ENCODE measurements at regions not wholly inside any gene's neighbourhood (a gene's known extent, or its start where the extent isn't known, plus 50 kb on each side); places are given as distances from the start of the nearest gene placed in this dataset.
A peak's percentile ranks its signal among the peaks of the same experiment; 100 is the strongest.

GRCh38 chr1:234924450-234925355 is 203.9 kb downstream of the TOMM20 start:
- no peak overlapping the region for H3K27ac Mint-ChIP-seq
- POLR2A ChIA-PET, result no interaction called here

DNA sequence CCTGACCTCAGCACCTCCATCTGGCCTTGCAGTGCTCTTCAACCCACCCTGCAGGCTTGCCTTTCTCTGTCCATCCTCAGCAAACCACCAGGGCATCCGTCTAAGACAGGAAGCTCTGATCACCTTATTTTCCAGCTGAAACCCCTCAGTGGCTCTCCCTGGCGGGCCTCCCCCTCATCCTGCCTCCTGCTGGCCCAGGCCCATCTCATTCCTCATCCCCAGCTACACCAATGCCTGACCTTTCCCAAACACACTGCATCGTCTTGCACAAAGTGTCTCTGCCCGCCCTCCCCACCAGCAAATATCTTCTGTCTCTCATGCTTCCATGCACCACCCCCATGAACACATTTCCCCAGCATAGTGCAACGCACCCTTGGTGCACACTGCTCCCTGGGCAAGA is 205.0 kb downstream of the TOMM20 start:
- H3K9me3 Mint-ChIP-seq (ENCODE audit: insufficient read depth), result no peaks in the 10 kb centered on the region
- H3K27me3 Mint-ChIP-seq, result no peaks in the 10 kb centered on the region
- no peak for ATAC-seq (ENCODE audit: low read depth)
- Histone ChIP-seq H3K79me2 (ENCODE audit: control insufficient read depth, insufficient read depth, low read length) (no peaks in the 10 kb centered on the region), H2AFZ (ENCODE audit: insufficient read depth, low read depth, low read length, poor library complexity, severe bottlenecking) (no peak overlapping the region), H3K4me3 (ENCODE audit: control extremely low read depth in 1 of 5, extremely low read depth in 1 of 5, insufficient read depth in 1 of 5, low read depth in 2 of 5, low read length in 4 of 5) (no peak overlapping the region), H3K9ac (ENCODE audit: low read length) (no peak overlapping the region), H3K36me3 (replicated peaks in 1 of 2; ENCODE audit: control extremely low read depth in 1 of 2, control insufficient read depth in 1 of 2, extremely low read depth in 1 of 2, insufficient read depth in 2 of 2, low read length in 1 of 2) (no peaks in the 10 kb centered on the region), H3K27me3 (replicated peaks in 1 of 4; ENCODE audit: control extremely low read depth in 1 of 4, control insufficient read depth in 3 of 4, insufficient read depth in 4 of 4, low read length in 3 of 4) (no peaks in the 10 kb centered on the region), H3K9me3 (ENCODE audit: control extremely low read depth in 1 of 3, control insufficient read depth in 2 of 3, insufficient read depth in 1 of 3, low read length in 2 of 3) (peaks cover 0 to 10% (median 3%) of the 10 kb centered on the region in 3 donors), H3K27ac (ENCODE audit: low read length in 2 of 2) (no peak overlapping the region), H3K4me2 (replicated peaks; ENCODE audit: low read depth, low read length, poor library complexity, severe bottlenecking) (no peak overlapping the region), H4K20me1 (ENCODE audit: control insufficient read depth, insufficient read depth, low read length, poor library complexity, severe bottlenecking) (no peaks in the 10 kb centered on the region), H3K4me1 (ENCODE audit: control insufficient read depth in 2 of 2, insufficient read depth in 2 of 2, low read length in 2 of 2) (peaks cover 28 to 38% of the 10 kb centered on the region in 2 donors)
- no peak overlapping the region for H3K27ac Mint-ChIP-seq
- TF ChIP-seq, protein P1, sequence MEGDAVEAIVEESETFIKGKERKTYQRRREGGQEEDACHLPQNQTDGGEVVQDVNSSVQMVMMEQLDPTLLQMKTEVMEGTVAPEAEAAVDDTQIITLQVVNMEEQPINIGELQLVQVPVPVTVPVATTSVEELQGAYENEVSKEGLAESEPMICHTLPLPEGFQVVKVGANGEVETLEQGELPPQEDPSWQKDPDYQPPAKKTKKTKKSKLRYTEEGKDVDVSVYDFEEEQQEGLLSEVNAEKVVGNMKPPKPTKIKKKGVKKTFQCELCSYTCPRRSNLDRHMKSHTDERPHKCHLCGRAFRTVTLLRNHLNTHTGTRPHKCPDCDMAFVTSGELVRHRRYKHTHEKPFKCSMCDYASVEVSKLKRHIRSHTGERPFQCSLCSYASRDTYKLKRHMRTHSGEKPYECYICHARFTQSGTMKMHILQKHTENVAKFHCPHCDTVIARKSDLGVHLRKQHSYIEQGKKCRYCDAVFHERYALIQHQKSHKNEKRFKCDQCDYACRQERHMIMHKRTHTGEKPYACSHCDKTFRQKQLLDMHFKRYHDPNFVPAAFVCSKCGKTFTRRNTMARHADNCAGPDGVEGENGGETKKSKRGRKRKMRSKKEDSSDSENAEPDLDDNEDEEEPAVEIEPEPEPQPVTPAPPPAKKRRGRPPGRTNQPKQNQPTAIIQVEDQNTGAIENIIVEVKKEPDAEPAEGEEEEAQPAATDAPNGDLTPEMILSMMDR (IDR thresholded peaks at IDR 0.05), result no peak
- TF ChIP-seq EZH2 (IDR thresholded peaks at IDR 0.05; ENCODE audit: borderline replicate concordance, insufficient read depth, low read depth, low read length, poor library complexity, severe bottlenecking), result no peak
- peaks cover 30% of the 10 kb centered on the region for H3K4me1 Mint-ChIP-seq
- ChIA-PET CTCF (no interaction called here), POLR2A (interaction anchor here (0.6 kb wide), 1 partner anchor 152 kb away, joined by 3 read pairs; no protein-coding TSS in a partner anchor)
- 91% methylated on average over 5 of the region's 5 CpGs for WGBS (ENCODE audit: insufficient coverage)
- intact Hi-C loops (cut with micrococcal nuclease), result no loop called here
- DNase-seq, result no peak
- no peak overlapping the region for H3K4me3 Mint-ChIP-seq

More at GRCh38 chr1:234924450-234925355, 203.9 kb downstream of the TOMM20 start:
- no peak for ATAC-seq (ENCODE audit: low read depth)
- no peak overlapping the region for H3K9ac ChIP-seq (ENCODE audit: low read length)
- no peaks in the 10 kb centered on the region for H4K20me1 ChIP-seq (ENCODE audit: control insufficient read depth, insufficient read depth, low read length, poor library complexity, severe bottlenecking)
- H3K27me3 Mint-ChIP-seq, result no peaks in the 10 kb centered on the region
- peaks cover 28 to 41% of the 10 kb centered on the region in 2 donors for H3K4me1 ChIP-seq (ENCODE audit: control insufficient read depth in 2 of 2, insufficient read depth in 2 of 2, low read length in 2 of 2)
- DNase-seq, result peak; percentile 30
- WGBS (ENCODE audit: insufficient coverage), result 70% methylated on average over 15 of the region's 17 CpGs
- peaks cover 0 to 10% (median 3%) of the 10 kb centered on the region in 3 donors for H3K9me3 ChIP-seq (ENCODE audit: control extremely low read depth in 1 of 3, control insufficient read depth in 2 of 3, insufficient read depth in 1 of 3, low read length in 2 of 3)
- no peaks in the 10 kb centered on the region for H3K79me2 ChIP-seq (ENCODE audit: control insufficient read depth, insufficient read depth, low read length)
- no peaks in the 10 kb centered on the region for H3K36me3 ChIP-seq (replicated peaks in 1 of 2; ENCODE audit: control extremely low read depth in 1 of 2, control insufficient read depth in 1 of 2, extremely low read depth in 1 of 2, insufficient read depth in 2 of 2, low read length in 1 of 2)
- no peak for TF ChIP-seq EZH2 (IDR thresholded peaks at IDR 0.05; ENCODE audit: borderline replicate concordance, insufficient read depth, low read depth, low read length, poor library complexity, severe bottlenecking)
- TF ChIP-seq, protein P1 (IDR thresholded peaks at IDR 0.05), result no peak
- H2AFZ ChIP-seq (ENCODE audit: insufficient read depth, low read depth, low read length, poor library complexity, severe bottlenecking), result no peak overlapping the region
- no peak overlapping the region for H3K4me3 Mint-ChIP-seq
- no peak overlapping the region for H3K27ac ChIP-seq (ENCODE audit: low read length in 2 of 2)
- intact Hi-C loops (cut with micrococcal nuclease), result loop anchor here (5.0 kb wide), 3 partner anchors 42 to 197 kb away; no protein-coding TSS in a partner anchor
- peaks cover 31% of the 10 kb centered on the region for H3K4me1 Mint-ChIP-seq
- H3K4me2 ChIP-seq (replicated peaks; ENCODE audit: low read depth, low read length, poor library complexity, severe bottlenecking), result no peak overlapping the region
- no peaks in the 10 kb centered on the region for H3K27me3 ChIP-seq (replicated peaks in 1 of 4; ENCODE audit: control extremely low read depth in 1 of 4, control insufficient read depth in 3 of 4, insufficient read depth in 4 of 4, low read length in 3 of 4)
- no peak overlapping the region for H3K4me3 ChIP-seq (ENCODE audit: control extremely low read depth in 1 of 5, extremely low read depth in 1 of 5, insufficient read depth in 1 of 5, low read depth in 2 of 5, low read length in 4 of 5)
- H3K9me3 Mint-ChIP-seq (ENCODE audit: insufficient read depth), result no peaks in the 10 kb centered on the region
- CTCF ChIA-PET, result no interaction called here
